ENCODE measurements at regions not wholly inside any gene's neighbourhood (a gene's known extent, or its start where the extent isn't known, plus 50 kb on each side); places are given as distances from the start of the nearest gene placed in this dataset.

DNA sequence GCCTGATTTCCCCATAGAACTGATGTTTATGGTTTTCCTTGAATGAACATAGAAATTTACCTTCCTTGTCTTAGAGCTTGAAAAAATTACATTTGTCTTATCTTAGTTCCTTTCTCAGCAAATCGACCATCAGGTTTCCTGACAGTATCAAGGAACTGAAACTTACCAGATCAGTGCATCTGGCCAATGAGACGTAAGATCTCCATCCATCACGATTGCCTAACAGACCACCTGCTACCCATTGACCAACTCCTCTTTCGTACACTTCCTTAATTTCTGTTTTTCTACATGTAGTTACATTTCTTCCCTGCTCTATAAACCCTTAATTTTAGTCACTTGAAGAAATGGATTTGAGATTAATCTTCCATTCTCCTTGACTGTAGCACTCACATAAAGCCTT lies 57.4 kb upstream of the TMPRSS15 start:
- DNase-seq (ENCODE audit: low read depth in 2 of 2), result no peak

- no peak for DNase-seq (ENCODE audit: low read depth in 2 of 2)
These were observed 58.2 kb upstream of the TMPRSS15 start for GRCh38 chr21:18461743-18462142.

- no peak for DNase-seq (ENCODE audit: low read depth in 2 of 2)
These were observed 64.1 kb upstream of the TMPRSS15 start for GRCh38 chr21:18467715-18468114.

GRCh38 chr21:18468790-18469189 lies 65.2 kb upstream of the TMPRSS15 start:
- no peak for DNase-seq (ENCODE audit: low read depth in 2 of 2)

DNA sequence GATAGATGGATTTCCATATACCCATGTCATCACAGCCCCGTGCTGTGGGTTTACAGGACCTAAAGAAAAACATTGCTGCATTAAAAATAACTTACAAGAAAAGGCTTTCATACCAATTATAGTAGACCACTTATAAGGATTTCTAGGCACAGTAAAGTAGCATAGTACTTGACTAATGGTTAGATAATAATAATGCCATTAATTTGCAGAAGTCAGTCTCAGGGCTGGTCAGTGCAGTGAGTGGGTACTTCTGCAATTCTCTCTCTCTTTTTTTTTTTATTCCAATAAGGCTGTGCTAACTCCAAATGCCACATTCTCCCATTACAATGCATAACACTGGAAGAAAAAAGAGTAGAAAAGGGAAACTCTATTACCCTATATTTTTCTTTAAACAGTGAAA lies 73.1 kb upstream of the TMPRSS15 start:
- DNase-seq (ENCODE audit: low read depth in 2 of 2), result no peak

DNA sequence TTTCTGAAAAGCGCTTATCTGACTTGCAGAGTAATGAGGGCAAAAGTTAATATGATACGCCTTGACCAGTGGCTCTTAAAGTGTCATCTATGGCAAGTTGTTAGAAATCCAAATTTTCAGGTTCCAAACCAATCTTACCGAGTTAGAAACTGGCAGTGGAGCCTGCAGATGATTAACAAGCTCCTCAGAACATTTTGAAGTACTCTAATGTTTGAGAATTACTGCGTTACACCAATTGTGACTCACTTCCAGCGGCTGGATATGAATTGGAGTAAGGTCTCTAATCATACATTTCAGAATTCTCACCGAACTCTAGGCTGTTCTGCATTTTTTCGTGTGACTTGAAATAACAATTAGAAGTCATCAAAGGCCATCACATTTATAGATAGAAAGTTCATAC lies 73.5 kb upstream of the TMPRSS15 start:
- DNase-seq (ENCODE audit: low read depth in 2 of 2), result no peak

GRCh38 chr21:18478513-18478912 lies 74.9 kb upstream of the TMPRSS15 start:
- no peak for DNase-seq (ENCODE audit: low read depth in 2 of 2)

DNA sequence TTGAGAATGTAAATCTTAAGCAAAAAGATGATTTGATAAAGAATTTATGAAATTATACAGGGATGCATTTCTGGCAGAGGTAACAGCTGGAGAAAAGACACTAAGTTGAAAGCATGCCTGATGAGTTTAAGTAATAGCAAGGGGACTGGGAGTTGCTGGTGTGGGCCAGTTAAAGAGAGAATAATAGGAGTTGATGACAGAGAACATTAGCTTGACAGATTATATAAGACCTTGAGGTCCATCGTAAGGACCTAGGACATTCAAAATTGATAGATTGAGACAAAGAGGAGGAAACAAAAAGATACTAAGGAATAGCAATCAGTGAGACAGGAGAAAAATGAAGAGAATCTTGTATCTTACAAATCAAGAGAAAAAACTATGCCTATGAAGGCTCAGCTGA lies 84.7 kb upstream of the TMPRSS15 start:
- no peak for DNase-seq (ENCODE audit: low read depth in 2 of 2)

DNA sequence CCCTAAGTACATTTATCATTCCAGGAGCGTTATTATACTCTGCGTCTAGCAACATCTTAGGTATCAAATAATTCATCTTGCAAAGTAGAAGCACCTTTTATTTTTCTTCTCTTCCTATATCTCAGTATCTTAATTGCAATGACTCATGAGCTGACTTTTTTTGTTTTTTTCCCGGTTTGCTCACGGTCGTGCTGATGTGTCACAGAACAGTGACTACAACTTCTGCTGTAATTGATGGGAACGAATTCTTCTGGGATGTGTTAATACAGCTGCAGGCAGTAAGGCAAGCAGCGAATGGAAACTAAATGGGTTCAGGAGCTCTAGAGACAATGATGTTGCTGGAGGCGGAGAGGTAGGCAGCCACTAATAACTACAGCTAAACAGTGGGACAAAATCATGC lies 89.8 kb upstream of the TMPRSS15 start:
- DNase-seq (ENCODE audit: low read depth in 2 of 2), result no peak

GRCh38 chr21:18495523-18495922 lies 91.9 kb upstream of the TMPRSS15 start:
- DNase-seq (ENCODE audit: low read depth in 2 of 2), result no peak

DNA sequence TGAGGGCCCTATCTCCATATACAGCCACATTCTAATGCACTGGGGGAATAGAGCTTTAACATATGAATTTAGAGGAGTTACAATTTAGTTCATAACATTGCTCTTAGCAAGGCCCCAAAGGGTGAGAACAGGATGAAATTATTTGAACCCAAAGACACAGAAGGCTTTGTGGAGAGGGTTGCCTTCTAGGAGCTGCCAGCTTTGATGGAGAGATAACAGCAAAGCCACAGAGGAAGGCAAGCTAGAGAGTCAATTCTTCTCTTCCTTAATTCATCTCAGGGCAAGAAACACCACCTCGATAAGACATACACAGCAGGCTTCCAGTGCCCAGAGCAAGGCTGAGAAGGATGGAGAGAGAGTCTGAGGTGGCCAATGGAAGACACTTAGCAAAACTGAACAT lies 94.8 kb upstream of the TMPRSS15 start:
- no peak for DNase-seq (ENCODE audit: low read depth in 2 of 2)

DNA sequence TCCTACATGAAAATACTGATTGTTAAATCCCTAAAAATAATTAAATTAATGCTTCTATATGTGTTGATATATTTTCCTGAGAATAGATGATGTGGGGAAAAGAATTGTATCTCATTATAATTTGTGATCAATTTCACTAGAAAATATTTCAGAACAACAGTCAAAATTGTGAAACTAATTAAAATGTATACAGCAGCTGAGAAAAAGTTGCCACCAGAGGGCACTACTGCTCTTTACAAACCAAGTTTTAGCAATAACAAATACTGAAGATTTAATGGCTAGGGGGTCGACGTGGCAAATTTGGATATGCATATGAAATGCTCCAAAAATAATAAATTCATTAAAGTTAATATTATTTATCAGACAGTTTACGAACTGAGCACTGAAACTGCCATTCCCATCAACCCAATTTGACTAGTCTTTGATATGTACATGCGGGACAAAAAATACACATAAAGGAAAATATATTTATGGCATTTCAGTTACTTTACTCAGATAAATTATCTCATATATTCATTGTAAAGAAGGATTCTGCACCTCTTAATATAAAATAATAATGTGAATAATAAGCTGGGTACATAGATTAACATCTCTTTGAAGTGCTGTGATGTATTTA lies 96.3 kb upstream of the TMPRSS15 start:
- no peak for DNase-seq (ENCODE audit: low read depth in 2 of 2)

GRCh38 chr21:18518054-18518481 lies 114.5 kb upstream of the TMPRSS15 start:
- no peak for DNase-seq (ENCODE audit: low read depth in 2 of 2)

DNA sequence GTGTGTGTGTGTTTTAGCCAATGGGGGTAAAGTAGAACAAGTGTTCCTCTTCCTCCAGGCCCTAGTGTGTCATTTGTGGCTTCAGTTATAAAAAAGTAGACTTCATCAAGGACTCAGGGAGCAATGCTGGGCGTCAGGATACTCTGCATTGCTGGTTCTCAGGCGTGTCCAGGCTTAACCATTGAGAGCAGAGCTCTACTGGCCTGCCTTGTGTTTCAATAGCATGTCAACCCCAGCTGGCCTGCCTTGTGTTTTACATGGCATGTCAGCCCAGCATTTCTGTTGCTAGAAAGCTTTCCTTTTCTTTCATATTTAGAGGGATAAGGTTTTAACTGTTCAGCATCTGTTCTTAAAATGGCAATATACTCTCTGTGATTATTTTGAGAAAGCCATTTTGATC lies 117.6 kb upstream of the TMPRSS15 start:
- no peak for DNase-seq (ENCODE audit: low read depth in 2 of 2)

DNA sequence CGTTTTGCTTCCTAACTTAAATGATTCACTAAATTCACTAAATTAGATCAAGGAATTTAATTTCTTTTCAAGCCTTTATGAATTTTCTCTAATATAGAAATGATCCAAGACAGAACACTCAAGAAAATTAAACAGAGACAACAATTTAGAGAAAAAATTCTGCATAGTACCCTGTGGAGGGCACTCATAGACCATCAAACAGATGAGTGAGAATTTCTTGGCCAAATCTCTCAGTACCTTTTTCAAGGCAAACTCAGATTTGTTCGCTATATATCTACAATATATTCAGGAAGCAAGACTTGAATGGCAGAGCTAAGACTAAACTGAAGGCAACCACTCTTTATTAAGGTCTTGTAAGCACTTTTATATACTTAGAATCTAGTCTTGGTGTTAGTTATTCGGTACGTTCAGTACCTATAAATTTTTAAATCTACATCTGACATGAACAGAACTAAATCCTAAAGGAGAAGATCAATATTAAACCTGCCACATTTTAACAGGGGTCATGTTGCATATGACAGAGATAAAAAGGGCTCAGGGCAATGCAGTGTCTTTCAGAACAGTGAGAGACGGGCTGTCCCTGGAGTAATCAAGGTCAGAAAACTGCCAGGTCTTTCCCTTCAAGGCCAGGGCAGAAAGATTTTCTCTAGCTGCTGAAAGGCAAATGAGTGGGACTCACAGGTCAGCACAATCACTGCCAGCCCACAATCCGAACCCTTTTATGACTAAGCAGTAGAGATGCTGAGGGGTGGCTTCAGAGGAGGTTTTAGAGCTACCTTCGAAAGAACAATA lies 118.8 kb upstream of the TMPRSS15 start:
- DNase-seq (ENCODE audit: low read depth in 2 of 2), result no peak

DNA sequence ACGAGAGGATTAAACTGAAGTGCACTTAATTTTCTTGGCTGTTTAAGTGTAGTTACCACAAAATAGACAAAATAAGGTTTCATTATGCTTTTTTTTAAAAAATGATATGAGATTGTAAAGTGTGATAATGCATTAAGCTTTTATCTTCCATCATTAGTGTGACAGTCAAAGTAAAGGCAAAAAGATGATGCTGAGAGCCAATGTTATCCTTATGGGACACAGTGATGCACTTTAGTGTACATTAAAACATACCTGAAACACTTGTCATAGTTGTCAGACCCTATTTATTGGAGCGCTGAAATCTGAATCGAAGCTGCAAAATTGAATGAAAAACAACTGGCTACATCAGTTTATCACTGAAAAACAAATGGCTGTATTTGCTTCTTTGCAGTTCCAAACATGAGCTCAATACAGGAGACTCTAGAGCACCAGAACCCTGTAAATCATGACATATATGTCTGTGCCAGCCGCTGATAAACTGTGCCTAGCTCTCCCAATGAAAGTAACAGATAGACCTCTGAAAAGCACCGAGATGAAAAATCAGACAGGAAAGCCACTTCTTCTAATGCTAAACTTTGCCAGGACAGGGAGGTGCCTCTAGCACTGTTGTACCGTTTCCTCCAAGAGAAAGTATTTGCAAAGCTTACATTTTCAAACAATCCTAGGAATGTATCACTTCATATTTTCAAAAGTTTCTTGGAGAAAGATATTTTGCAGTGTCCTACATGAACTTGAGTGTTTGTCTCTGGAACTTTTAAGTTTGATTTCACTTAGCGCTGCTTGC lies 120.7 kb upstream of the TMPRSS15 start:
- no peak for DNase-seq (ENCODE audit: low read depth in 2 of 2)

DNA sequence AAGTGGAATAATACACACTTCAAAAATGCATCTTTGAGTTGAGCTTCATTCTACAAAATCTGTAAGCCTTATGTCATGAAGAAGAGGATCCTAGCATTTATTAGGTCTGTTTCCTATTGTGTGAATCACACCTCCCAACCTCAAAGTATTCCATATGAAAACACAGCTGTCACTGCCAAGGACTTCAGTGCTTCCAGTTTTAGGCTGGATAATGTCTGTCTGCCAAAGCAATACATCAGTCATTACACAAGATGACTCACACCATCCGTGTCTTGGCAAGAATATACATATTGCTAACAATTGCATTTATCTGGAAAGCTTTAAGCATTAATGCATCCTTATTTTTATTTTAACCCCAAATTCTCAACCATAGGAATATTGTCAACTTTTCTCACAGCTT lies 125.7 kb upstream of the TMPRSS15 start:
- DNase-seq (ENCODE audit: low read depth in 2 of 2), result no peak

GRCh38 chr21:18542081-18542480 lies 138.5 kb upstream of the TMPRSS15 start:
- DNase-seq (ENCODE audit: low read depth in 2 of 2), result no peak

DNA sequence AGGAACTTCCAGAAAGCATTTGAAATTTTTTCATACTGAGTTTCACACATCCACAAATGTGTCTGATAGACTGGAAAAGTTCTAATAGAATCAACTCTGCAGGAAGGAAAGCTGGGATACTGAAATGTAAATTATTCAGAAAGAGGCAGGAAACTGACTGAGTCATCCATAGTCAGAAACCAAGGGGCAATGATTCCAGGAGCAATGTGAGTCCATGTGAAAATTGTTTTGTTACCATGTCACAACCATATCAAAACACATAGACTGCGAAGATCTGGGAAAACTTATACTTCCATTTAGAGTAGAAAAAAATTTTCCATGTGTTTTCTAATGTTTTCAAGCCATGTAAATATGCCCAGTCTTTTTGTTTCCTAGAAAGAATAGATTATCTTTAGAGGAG lies 142.3 kb upstream of the TMPRSS15 start:
- no peak for DNase-seq (ENCODE audit: low read depth in 2 of 2)

- no peak for DNase-seq (ENCODE audit: low read depth in 2 of 2)
These were observed 143.8 kb upstream of the TMPRSS15 start for GRCh38 chr21:18547347-18547746.

GRCh38 chr21:18548249-18548648 lies 144.7 kb upstream of the TMPRSS15 start:
- DNase-seq (ENCODE audit: low read depth in 2 of 2), result no peak

DNA sequence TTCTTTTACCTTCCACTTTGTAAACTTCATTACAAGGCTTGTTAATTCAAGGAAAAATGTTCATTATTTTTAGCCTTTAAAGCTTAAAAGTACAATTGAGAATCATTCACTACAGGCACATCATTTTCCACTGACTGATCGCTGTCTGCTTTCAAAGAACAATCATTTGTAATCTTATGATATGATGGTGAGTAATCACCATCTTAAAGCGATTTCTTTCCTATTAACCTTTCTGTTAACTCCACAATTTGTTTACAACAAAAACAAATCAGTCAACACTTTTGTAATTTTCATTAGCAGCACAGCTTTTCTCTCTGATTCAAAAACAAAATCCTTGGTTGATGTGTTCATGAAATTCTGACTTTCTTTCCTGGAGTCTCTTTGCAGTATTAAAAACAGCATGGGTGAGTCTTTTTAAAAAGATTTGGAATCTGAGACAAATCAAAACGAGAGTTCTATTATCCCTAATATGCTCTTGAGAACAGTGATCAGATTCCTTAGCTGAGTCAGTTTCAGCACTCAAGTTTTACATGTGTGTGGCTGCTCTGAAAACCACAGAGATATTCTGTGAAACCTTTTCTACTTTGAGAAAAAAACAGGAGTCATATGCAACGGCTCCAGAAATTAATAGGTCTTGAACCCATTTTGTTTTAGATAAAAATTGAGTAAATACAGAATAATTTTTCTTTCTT lies 145.8 kb upstream of the TMPRSS15 start:
- DNase-seq (ENCODE audit: low read depth in 2 of 2), result no peak

Measured in stimulated activated CD8-positive, alpha-beta memory T cell treated with anti-CD3 and anti-CD28 coated beads, Interleukin-7, amount 100 ng/mL, for 4 hours (primary cell).